ENCODE measurements at regions not wholly inside any gene's neighbourhood (a gene's known extent, or its start where the extent isn't known, plus 50 kb on each side); places are given as distances from the start of the nearest gene placed in this dataset.

DNA sequence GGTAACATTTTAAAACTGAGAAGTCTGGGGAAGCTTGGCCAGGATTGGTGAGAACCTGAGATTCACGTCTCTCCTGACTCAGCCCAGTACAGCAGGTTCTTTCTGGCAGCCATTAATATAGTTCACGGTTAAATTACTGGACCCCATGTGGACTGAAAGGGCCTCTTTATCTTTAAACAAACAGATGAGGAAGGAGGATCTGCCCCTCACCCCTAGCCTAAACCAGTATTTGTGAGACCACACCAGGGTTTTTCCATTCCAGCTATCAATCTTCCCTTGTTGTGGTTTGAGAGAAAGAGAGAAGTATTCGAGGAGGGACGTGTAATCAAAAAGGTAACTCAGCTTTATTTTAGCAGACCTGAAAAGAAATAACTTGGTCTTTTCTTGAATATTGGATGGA lies 137.1 kb downstream of the PROX1 start:
- TF ChIP-seq, protein P1, sequence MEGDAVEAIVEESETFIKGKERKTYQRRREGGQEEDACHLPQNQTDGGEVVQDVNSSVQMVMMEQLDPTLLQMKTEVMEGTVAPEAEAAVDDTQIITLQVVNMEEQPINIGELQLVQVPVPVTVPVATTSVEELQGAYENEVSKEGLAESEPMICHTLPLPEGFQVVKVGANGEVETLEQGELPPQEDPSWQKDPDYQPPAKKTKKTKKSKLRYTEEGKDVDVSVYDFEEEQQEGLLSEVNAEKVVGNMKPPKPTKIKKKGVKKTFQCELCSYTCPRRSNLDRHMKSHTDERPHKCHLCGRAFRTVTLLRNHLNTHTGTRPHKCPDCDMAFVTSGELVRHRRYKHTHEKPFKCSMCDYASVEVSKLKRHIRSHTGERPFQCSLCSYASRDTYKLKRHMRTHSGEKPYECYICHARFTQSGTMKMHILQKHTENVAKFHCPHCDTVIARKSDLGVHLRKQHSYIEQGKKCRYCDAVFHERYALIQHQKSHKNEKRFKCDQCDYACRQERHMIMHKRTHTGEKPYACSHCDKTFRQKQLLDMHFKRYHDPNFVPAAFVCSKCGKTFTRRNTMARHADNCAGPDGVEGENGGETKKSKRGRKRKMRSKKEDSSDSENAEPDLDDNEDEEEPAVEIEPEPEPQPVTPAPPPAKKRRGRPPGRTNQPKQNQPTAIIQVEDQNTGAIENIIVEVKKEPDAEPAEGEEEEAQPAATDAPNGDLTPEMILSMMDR (IDR thresholded peaks at IDR 0.05): no peak
- no peak for TF ChIP-seq POLR2A (IDR thresholded peaks at IDR 0.05)

All from esophagus squamous epithelium (tissue), 4 donors.